GM13977 (cell line): ENCODE measurements at regions not wholly inside any gene's neighbourhood (a gene's known extent, or its start where the extent isn't known, plus 50 kb on each side); places are given as distances from the start of the nearest gene placed in this dataset.
"Not testable (repeated sequence)": the region's sequence is repeated elsewhere in the genome, so short reads cannot be mapped to it uniquely, and the experiment has no call there.

ENCODE experiments used
- DNase-seq: peaks from one replicate; pipeline ENCODE4 v3.0.0; 2012; ENCODE audit warnings: low spot score
- CTCF ChIP-seq: IDR thresholded peaks from 2 replicates; pipeline ENCODE4 v1.5.1; 2012; ENCODE audit warnings: mild to moderate bottlenecking, control low read depth; ENCODE audit not compliant: insufficient read depth; ENCODE audit errors: extremely low read depth, missing control alignments
- in situ Hi-C: fragments of 300-500 bp; cut with MboI; formaldehyde crosslinking; loops from one replicate; pipeline ENCODE4 v1.12.0; 2022; ENCODE audit warnings: low sequenced_read_pairs, low pct_unique_long_range_greater_than_20kb, mixed read lengths, inconsistent platforms; ENCODE audit not compliant: unreplicated experiment

GRCh38 chr1:232143315-232143886 is 486.5 kb downstream of the SIPA1L2 start:
- no peak for DNase-seq
- TF ChIP-seq CTCF = no peak
- in situ Hi-C loops = no loop called here

- TF ChIP-seq CTCF = no peak
- in situ Hi-C loops = no loop called here
- DNase-seq = no peak
These were observed 487.3 kb downstream of the SIPA1L2 start for GRCh38 chr1:232142403-232143314.

DNA sequence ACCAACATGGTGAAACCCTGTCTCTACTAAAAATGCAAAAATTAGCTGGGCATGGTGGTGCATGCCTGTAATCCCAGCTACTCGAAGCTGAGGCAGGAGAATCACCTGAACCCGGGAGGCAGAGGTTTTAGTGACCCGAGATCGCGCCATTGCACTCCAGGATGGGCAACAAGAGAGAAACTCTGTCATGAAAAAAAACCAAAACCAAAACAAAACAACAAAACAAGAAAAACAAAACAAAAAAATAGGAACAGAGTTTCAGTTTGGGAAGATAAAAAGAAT is 488.8 kb downstream of the SIPA1L2 start:
- DNase-seq, in situ Hi-C loops: not testable (repeated sequence)

GRCh38 chr1:232140419-232141166 is 489.3 kb downstream of the SIPA1L2 start:
- DNase-seq = no peak
- in situ Hi-C loops = no loop called here
- no peak for TF ChIP-seq CTCF

DNA sequence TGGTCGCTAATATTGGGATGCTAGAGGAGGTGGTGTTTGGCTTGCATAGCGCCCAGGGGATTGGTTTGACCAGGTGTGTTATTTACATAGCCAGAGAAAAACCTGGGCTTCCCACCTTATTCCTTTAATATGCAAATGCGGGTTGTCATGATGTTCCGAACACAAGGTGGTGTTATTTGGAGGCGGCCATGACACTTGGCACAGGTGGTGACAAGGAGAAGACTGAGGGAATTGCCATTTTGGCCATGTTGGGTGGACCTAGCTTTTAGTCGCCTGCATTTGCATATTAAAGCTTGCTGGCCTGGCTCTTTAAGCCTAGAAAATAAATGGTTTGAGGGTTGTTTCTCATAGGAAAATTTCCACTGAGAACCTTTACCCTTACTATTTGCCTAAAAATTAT is 490.5 kb downstream of the SIPA1L2 start:
- in situ Hi-C loops = no loop called here
- no peak for TF ChIP-seq CTCF
- DNase-seq = no peak

GRCh38 chr1:232138044-232138443 is 491.9 kb downstream of the SIPA1L2 start:
- no peak for DNase-seq
- TF ChIP-seq CTCF = no peak
- in situ Hi-C loops = no loop called here

- in situ Hi-C loops = no loop called here
- DNase-seq = no peak
- TF ChIP-seq CTCF = no peak
These were observed 492.9 kb downstream of the SIPA1L2 start for GRCh38 chr1:232137066-232137465.
